Muscle layer of duodenum (tissue), 2 donors: ENCODE measurements at regions not wholly inside any gene's neighbourhood (a gene's known extent, or its start where the extent isn't known, plus 50 kb on each side); places are given as distances from the start of the nearest gene placed in this dataset.

ENCODE experiments used
- H3K27ac ChIP-seq: one replicate; pipeline ENCODE4 v1.7.0; 2013; ENCODE audit warnings: mild to moderate bottlenecking, low read length
- H3K27me3 ChIP-seq: one replicate; pipeline ENCODE4 v1.7.0; 2013; ENCODE audit warnings: low read depth, mild to moderate bottlenecking, control low read depth, low read length
- H3K36me3 ChIP-seq, 2 donors: one replicate each; pipeline ENCODE4 v1.7.0; 2013; ENCODE audit warnings: low read length in 2 of 2, control low read depth in 1 of 2, mild to moderate bottlenecking in 1 of 2; ENCODE audit not compliant: insufficient read depth in 2 of 2, control insufficient read depth in 1 of 2
- H3K4me1 ChIP-seq, 2 donors: one replicate each; pipeline ENCODE4 v1.7.0; 2013; ENCODE audit warnings: low read length in 2 of 2, mild to moderate bottlenecking in 2 of 2, control low read depth in 1 of 2, moderate library complexity in 1 of 2; ENCODE audit not compliant: insufficient read depth in 2 of 2, control insufficient read depth in 1 of 2
- H3K4me3 ChIP-seq, 2 donors: one replicate each; pipeline ENCODE4 v1.7.0; 2013; ENCODE audit warnings: low read length in 2 of 2, low read depth in 1 of 2, mild to moderate bottlenecking in 1 of 2
- H3K9me3 ChIP-seq, 2 donors: one replicate each; pipeline ENCODE4 v1.7.0; 2013; ENCODE audit warnings: low read length in 2 of 2, control low read depth in 1 of 2, mild to moderate bottlenecking in 1 of 2; ENCODE audit not compliant: control insufficient read depth in 1 of 2
- donor health status: healthy.

DNA sequence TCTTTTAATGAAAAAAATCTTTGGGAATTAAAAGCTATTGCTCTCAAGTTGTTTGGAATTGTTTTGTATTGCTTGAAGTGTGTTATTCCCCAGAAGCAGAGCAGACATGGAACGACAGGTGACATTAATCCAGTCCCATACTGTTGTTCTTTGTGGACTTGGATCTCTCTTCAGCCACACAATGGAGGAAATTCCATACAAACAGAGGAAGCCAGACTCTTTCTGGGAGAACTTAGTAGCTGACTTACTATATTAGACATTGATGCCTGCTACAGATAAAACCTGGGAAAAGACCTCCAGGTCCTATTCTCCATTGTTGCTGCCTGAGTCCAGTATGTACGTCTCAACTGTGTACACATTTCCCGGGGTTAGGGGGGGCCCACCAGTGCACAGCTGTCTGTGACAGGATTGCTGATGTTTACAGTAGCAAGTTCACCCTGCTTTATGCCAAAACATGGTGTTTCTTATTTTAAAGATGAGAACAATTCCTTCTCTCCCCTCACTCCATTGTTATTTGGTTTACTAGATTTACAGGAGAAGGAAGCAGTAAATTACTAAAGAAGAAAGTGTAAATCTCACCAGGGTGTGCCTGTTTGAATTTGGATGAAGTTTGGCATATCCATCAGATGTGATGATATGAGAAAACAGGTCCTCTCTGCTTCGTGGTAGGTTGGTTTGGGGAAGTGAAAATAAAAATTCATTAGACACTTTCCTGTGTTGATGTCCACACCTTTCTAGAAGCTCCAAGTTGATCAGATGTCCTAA lies 142.4 kb upstream of the RBBP8 start:
- Histone ChIP-seq H3K4me3 (no peak overlapping the region), H3K27me3 (no peaks in the 10 kb centered on the region), H3K36me3 (no peaks in the 10 kb centered on the region), H3K27ac (no peak overlapping the region), H3K9me3 (no peaks in the 10 kb centered on the region), H3K4me1 (no peaks in the 10 kb centered on the region)

DNA sequence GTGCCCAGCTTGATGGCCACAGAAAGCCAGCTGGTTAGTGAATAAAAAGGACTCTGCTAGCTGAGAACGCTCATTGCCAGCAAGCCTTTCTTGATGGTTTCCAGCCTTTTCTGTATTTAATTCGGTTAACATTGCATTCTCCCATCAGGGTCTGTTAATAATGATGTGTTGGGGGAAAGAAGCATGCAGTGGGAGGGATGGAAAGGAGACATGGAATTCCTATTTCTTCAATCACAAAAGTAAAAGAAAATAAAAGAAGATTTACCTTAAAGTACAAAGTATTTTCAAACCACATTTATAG lies 141.9 kb upstream of the RBBP8 start:
- Histone ChIP-seq H3K27me3 (no peaks in the 10 kb centered on the region), H3K36me3 (no peaks in the 10 kb centered on the region), H3K27ac (no peak overlapping the region), H3K4me1 (no peaks in the 10 kb centered on the region), H3K9me3 (no peaks in the 10 kb centered on the region), H3K4me3 (no peak overlapping the region)

DNA sequence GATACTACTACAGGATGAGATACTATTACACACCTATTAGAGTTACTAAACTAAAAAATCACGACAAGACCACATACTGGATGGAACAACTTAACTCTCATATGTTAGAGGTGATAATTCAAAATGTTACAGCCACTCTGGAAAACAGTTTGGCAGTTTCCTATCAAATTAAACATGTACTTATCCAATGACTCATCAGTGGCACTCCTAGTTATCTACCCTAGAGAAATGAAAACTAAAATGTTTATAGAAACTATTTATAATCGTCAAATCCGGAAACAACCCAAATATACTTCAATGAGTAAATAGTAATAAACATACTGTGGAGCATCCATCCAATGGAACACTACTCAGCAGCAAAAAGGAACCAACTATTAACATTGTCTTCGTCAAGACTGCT lies 137.0 kb upstream of the RBBP8 start:
- H3K4me3 ChIP-seq, result no peak overlapping the region
- H3K27me3 ChIP-seq, result no peaks in the 10 kb centered on the region
- H3K27ac ChIP-seq, result no peak overlapping the region
- H3K9me3 ChIP-seq, result no peaks in the 10 kb centered on the region
- H3K4me1 ChIP-seq, result peaks cover 0 to 18% of the 10 kb centered on the region in 2 donors
- H3K36me3 ChIP-seq, result no peaks in the 10 kb centered on the region

DNA sequence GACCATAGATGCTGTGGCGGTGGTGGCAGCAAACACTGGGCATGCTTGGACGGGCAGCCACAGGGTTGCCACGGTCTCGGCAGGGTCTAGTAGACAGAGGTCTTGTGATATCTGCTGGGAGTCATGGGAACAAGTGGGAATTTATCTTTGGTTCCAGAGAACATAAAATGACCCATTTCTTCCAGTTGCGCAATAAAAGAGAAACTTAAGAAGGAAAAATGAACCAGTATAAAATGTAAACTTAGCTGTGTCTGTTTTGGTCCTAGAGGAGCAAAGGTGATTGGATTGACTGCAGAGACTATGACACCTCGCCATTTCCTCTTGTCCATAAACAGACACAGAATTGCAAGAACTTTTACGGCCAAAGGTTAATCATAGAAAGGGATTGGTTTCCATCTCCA lies 132.6 kb upstream of the RBBP8 start:
- no peak overlapping the region for H3K4me3 ChIP-seq
- no peak overlapping the region for H3K27ac ChIP-seq
- H3K27me3 ChIP-seq, result no peaks in the 10 kb centered on the region

DNA sequence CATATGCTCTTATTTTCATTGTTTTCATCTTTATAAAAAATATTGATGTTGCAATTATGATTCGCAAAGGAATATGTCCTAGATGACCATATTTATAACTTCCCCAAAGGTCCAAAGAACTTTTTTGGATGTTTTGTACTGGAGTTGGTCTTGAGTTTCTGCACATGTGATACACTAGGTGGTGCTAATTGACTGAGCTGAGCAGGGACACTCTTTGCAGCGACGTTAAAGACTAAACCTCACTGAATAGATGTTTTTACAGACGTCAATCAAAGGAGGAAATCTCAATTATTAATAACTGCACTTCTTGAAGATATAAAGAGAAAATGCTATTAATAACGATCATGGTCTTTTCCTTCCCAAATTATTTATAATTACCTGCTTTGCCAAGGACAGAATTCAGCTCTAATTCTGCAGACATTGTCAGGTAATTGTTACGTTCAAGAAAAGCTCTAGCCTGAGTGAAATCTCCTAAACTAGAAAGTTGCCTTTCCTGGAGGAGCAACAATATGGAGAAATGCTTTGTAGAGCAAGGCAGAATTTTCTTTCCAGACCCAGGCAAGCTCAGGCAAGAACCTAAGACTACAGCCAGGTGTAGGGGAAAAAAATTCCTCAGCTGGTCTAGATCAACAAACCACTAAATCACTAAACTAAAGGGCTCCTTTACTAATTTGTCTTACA lies 119.3 kb upstream of the RBBP8 start:
- H3K4me3 ChIP-seq, result no peak overlapping the region
- no peaks in the 10 kb centered on the region for H3K36me3 ChIP-seq
- no peak overlapping the region for H3K27ac ChIP-seq
- H3K9me3 ChIP-seq, result no peaks in the 10 kb centered on the region
- H3K4me1 ChIP-seq, result no peaks in the 10 kb centered on the region
- no peaks in the 10 kb centered on the region for H3K27me3 ChIP-seq

More for the DNA sequence above, 132.6 kb upstream of the RBBP8 start:
- Histone ChIP-seq H3K9me3 (no peaks in the 10 kb centered on the region), H3K36me3 (no peaks in the 10 kb centered on the region), H3K4me1 (peaks cover 0 to 18% of the 10 kb centered on the region in 2 donors)

DNA sequence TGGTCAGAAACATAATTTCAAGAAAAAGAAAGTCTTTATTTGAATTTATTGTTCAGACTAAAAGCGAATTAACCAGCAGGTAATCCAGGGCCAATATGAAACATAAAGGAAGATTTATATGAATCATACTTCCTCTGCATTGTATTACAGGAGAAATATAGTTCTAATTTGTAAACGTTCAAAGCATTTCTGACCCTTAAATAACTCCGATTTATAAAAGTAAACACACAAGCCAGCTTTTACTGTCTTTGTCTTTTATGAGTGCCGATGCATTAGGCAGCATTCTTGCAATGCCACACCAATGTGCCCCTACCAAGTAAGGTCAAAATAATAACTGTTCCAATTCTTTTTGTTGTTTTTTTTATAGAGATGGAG lies 118.8 kb upstream of the RBBP8 start:
- no peak overlapping the region for H3K27ac ChIP-seq
- H3K36me3 ChIP-seq, result no peaks in the 10 kb centered on the region
- no peaks in the 10 kb centered on the region for H3K9me3 ChIP-seq
- H3K27me3 ChIP-seq, result no peaks in the 10 kb centered on the region
- no peak overlapping the region for H3K4me3 ChIP-seq
- H3K4me1 ChIP-seq, result no peaks in the 10 kb centered on the region

DNA sequence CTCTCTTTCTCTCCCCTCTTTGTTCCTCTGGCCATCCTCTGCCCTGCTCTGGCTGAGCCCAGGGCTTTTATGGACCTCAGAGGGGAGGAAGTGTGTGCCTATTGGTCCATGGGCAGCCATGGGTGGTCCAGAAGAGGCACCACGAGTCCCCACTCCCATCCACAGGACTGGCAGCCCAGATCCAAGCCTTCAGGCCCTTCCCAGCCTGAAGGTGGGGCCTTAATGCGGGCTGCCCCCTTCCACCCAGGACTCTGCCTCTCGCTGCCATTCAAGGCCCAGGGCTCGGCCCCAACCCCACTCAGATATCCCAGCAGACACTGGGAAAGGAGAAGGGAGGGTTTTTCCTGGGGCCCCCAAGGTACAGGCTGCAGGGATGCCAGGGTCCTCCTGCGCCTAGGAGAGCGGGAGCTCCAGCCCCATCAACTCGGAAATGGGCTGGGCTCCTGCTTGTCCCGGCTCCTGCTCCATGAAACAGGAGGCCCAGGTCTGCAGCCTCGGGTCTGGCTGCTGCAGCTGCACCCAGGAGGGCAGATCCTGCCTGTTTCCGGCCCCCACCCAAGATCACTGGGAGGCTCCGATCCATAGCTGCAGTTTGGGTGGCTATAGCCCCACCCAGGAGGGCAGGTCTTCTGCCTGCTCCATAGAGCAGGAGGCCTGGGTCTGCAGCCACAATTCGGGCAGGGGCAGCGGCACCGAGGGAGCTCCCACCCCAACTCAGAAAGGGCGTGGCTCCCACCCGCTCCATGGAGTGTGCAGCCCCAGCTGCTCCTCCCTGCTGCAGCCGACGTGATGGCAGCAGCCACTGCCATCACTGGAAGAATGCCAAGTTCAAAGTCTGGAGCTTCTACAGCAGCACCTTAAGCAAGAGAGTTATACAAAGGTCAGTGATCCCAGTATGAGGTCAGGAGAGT lies 116.6 kb upstream of the RBBP8 start:
- Histone ChIP-seq H3K4me3 (no peak overlapping the region), H3K27me3 (no peaks in the 10 kb centered on the region), H3K4me1 (no peaks in the 10 kb centered on the region), H3K27ac (no peak overlapping the region), H3K9me3 (no peaks in the 10 kb centered on the region), H3K36me3 (no peaks in the 10 kb centered on the region)

DNA sequence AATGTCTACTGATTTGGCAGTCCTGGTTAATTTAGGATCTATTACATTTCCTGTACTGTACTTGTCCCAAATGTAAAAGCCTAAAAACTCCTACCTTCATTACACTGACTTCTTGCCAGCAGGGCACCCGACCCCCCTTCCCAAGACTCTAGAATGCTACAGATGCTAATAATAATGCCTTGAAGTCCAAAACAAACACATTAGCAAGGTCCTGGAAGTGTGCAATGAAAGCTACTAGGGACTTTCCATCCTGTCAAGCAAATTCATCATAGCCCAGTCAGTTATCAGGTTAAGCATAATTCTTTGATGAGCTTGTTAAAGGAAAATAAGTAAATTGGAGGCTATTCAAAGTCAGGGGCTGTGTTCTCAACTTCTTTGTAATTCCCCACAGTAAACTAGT lies 115.3 kb upstream of the RBBP8 start:
- Histone ChIP-seq H3K27ac (no peak overlapping the region), H3K9me3 (no peaks in the 10 kb centered on the region), H3K4me3 (no peak overlapping the region), H3K4me1 (no peaks in the 10 kb centered on the region), H3K36me3 (no peaks in the 10 kb centered on the region), H3K27me3 (no peaks in the 10 kb centered on the region)

DNA sequence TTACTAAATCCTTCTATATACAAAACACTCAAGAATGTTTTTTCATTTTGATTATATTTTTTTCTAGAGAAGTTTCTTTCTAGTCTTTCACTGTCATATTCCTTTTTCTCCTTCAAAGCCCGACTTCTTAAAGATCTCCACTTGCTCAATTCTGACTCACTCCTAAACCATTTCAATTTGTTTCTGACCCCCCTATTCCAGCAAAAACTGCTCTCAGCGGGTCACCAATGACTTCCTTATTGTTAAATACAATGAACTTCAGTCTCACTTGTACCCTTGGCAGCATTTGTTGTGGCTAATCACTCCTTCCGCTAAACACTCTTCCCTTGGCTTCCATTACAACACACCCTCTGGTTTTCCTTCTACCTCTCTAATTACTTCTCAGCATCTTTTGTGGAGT lies 111.1 kb upstream of the RBBP8 start:
- no peaks in the 10 kb centered on the region for H3K9me3 ChIP-seq

DNA sequence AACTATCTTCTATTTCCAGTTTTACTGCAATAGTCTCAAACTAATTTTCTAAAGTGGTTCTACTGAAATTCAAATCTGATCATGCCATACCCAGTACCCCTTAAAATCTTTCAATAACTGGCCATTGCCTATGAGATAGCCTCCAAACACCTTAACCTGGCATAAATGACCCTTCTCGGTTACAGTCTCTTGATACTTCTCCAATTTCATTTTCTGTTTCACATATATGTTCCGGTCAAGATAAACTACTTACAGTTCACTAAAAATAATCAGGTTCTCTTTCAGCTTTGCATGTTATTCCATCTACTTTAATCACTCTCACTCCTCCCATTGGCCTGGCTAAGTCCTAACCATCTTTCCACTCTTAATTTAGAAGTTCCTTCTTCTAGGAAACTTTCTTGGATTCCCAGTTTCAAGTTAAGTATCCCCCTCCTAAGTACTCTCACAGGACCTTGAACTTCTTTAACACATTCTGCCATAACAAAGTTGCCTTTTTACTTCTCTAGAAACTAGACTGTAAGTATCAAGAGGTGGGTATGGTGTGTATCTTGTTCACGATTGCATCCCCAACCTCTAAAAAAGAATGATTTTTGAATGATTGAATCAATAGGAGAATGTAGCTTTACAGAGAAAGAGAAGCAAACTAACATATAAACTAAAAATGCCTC lies 110.2 kb upstream of the RBBP8 start:
- Histone ChIP-seq H3K27me3 (no peaks in the 10 kb centered on the region), H3K4me3 (no peak overlapping the region), H3K4me1 (no peaks in the 10 kb centered on the region), H3K9me3 (no peaks in the 10 kb centered on the region), H3K27ac (no peak overlapping the region), H3K36me3 (no peaks in the 10 kb centered on the region)

More for the DNA sequence above, 111.1 kb upstream of the RBBP8 start:
- H3K4me1 ChIP-seq, result no peaks in the 10 kb centered on the region
- H3K36me3 ChIP-seq, result no peaks in the 10 kb centered on the region
- no peak overlapping the region for H3K4me3 ChIP-seq
- H3K27ac ChIP-seq, result no peak overlapping the region
- H3K27me3 ChIP-seq, result no peaks in the 10 kb centered on the region

DNA sequence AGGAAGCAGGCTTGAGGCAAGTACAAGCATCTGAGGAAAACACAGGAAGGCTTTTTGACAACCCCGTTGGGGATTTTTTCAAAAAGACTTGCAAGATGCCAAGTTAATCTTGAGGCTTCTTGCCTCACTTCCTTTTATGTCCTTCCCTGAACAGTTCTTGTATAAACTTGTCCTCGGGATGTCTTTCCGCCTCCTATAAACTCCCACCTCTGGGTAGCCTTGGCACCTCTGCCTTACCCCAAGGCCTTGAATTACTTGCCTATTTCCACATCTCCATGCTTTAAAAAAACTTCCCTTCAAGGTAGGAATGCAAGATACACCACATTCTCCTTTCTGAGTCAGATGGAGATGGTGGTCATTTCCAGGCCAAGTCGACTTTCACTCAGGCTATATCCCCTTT lies 106.4 kb upstream of the RBBP8 start:
- Histone ChIP-seq H3K4me3 (no peak overlapping the region), H3K36me3 (no peaks in the 10 kb centered on the region), H3K27ac (no peak overlapping the region), H3K9me3 (no peaks in the 10 kb centered on the region), H3K4me1 (no peaks in the 10 kb centered on the region), H3K27me3 (no peaks in the 10 kb centered on the region)
